CD4-positive, alpha-beta T cell treated with Interleukin-4 for 1 hour (primary cell): ENCODE measurements at regions not wholly inside any gene's neighbourhood (a gene's known extent, or its start where the extent isn't known, plus 50 kb on each side); places are given as distances from the start of the nearest gene placed in this dataset.

Experiments
- DNase-seq, 2 donors: peaks; one replicate each; pipeline ENCODE4 v3.0.0-alpha.2; 2020 to 2022

- no peak for DNase-seq
These were observed 69.3 kb upstream of the BLCAP start for GRCh38 chr20:37596890-37597536.

GRCh38 chr20:37596168-37596567 is 68.5 kb upstream of the BLCAP start:
- no peak for DNase-seq

GRCh38 chr20:37593710-37594109 is 66.0 kb upstream of the BLCAP start:
- DNase-seq = no peak

- DNase-seq = no peak
These were observed 63.3 kb upstream of the BLCAP start for GRCh38 chr20:37590938-37591490.

- no peak for DNase-seq
These were observed 58.4 kb upstream of the BLCAP start for GRCh38 chr20:37586078-37586477.

GRCh38 chr20:37584238-37584807 is 56.6 kb upstream of the BLCAP start:
- DNase-seq = no peak

GRCh38 chr20:37581246-37581645 is 53.6 kb upstream of the BLCAP start:
- DNase-seq = no peak

GRCh38 chr20:37580069-37580468 is 52.4 kb upstream of the BLCAP start:
- no peak for DNase-seq

- no peak for DNase-seq
These were observed 51.4 kb upstream of the BLCAP start for GRCh38 chr20:37579106-37579505.

- DNase-seq = no peak
These were observed 50.3 kb upstream of the BLCAP start for GRCh38 chr20:37577981-37578380.
